DND-41 (cell line): ENCODE measurements at regions not wholly inside any gene's neighbourhood (a gene's known extent, or its start where the extent isn't known, plus 50 kb on each side); places are given as distances from the start of the nearest gene placed in this dataset.

Experiments
- ATAC-seq: fragments of 200-7000 bp; cut with Tn5 transposase; 3 replicates; pipeline ENCODE4 v1.9.1; 2021; ENCODE audit warnings: low read depth; ENCODE audit not compliant: insufficient read depth
- DNase-seq: peaks from one replicate; pipeline ENCODE4 v3.0.0-alpha.2; 2020
- H2AFZ ChIP-seq: 2 replicates; pipeline ENCODE4 v1.6.0; 2012; ENCODE audit warnings: low read depth, low read length
- H3K27ac ChIP-seq: 2 replicates; pipeline ENCODE4 v1.5.1; 2012; ENCODE audit warnings: low read length, inconsistent platforms
- H3K27me3 ChIP-seq: fragments of 200-600 bp; sonication (generic); 2 replicates; pipeline ENCODE4 v1.6.0; 2012; ENCODE audit warnings: low read length, mild to moderate bottlenecking, inconsistent platforms; ENCODE audit not compliant: insufficient read depth, poor library complexity
- H3K36me3 ChIP-seq: 2 replicates; pipeline ENCODE4 v1.5.1; 2012; ENCODE audit warnings: low read length, inconsistent platforms; ENCODE audit not compliant: insufficient read depth
- H3K4me1 ChIP-seq: 2 replicates; pipeline ENCODE4 v1.5.1; 2012; ENCODE audit warnings: mild to moderate bottlenecking, low read length; ENCODE audit not compliant: insufficient read depth
- H3K4me2 ChIP-seq: 2 replicates; pipeline ENCODE4 v1.6.0; 2012; ENCODE audit warnings: mild to moderate bottlenecking, moderate library complexity, low read length, inconsistent platforms; ENCODE audit not compliant: insufficient read depth
- H3K4me3 ChIP-seq, 2 experiments: fragments of 200-600 bp in 1 of 2; shearing (Covaris generic) in 1 of 2; 2 replicates each; pipeline ENCODE4 v1.5.1; 2012 to 2016; ENCODE audit warnings: inconsistent platforms in 2 of 2, low read length in 2 of 2, mild to moderate bottlenecking in 2 of 2, low read depth in 1 of 2, moderate library complexity in 1 of 2
- H3K79me2 ChIP-seq: 2 replicates; pipeline ENCODE4 v1.6.0; 2012; ENCODE audit warnings: low read length, inconsistent platforms; ENCODE audit not compliant: insufficient read depth
- H3K9ac ChIP-seq: 2 replicates; pipeline ENCODE4 v1.6.0; 2012; ENCODE audit warnings: low read depth, mild to moderate bottlenecking, inconsistent platforms, low read length, moderate library complexity
- H3K9me3 ChIP-seq: 2 replicates; pipeline ENCODE4 v1.5.1; 2012; ENCODE audit warnings: low read length, moderate library complexity, mild to moderate bottlenecking, inconsistent platforms; ENCODE audit not compliant: insufficient read depth, severe bottlenecking
- H4K20me1 ChIP-seq: 2 replicates; pipeline ENCODE4 v1.6.0; 2012; ENCODE audit warnings: low read length; ENCODE audit not compliant: insufficient read depth
- EZH2 ChIP-seq: IDR thresholded peaks from 3 replicates; pipeline ENCODE4 v1.6.1; 2012; ENCODE audit warnings: borderline replicate concordance, low read depth, mild to moderate bottlenecking, moderate library complexity, low read length, inconsistent platforms; ENCODE audit not compliant: severe bottlenecking
- TF ChIP-seq, protein P1 (sequence below): IDR thresholded peaks from 2 replicates; pipeline ENCODE4 v1.5.1; 2012; ENCODE audit warnings: borderline replicate concordance, low read length, moderate library complexity, mild to moderate bottlenecking; ENCODE audit not compliant: poor library complexity, severe bottlenecking; ENCODE audit errors: extremely low read depth

DNA sequence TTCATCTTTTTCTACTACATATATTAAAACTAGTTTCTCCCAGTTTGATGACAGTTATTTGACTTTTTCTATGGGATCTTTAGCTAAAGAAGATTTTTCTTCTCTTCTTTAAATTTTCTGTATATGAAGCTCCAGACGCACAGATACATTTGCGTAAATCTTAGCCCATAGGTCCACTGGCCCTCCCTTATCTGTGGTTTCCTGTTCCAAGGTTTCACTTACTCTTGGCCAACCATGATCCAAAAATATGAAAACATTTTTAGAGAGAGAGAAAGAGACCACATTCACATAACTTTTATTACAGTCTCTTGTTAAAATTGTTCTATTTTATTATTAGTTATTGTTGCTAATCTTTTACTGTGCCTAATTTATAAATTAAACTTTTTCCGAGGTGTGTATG, 270.2 kb upstream of the DAPK1 start:
- no peak overlapping the region for H3K27ac ChIP-seq
- no peak overlapping the region for H3K4me3 ChIP-seq
- H4K20me1 ChIP-seq = no peaks in the 10 kb centered on the region
- H3K4me2 ChIP-seq = no peak overlapping the region
- H3K27me3 ChIP-seq = no peaks in the 10 kb centered on the region
- no peaks in the 10 kb centered on the region for H3K9me3 ChIP-seq
- DNase-seq = no peak
- no peaks in the 10 kb centered on the region for H3K4me1 ChIP-seq
- ATAC-seq = no peak
- no peak overlapping the region for H2AFZ ChIP-seq
- H3K36me3 ChIP-seq = no peaks in the 10 kb centered on the region
- TF ChIP-seq, protein P1, sequence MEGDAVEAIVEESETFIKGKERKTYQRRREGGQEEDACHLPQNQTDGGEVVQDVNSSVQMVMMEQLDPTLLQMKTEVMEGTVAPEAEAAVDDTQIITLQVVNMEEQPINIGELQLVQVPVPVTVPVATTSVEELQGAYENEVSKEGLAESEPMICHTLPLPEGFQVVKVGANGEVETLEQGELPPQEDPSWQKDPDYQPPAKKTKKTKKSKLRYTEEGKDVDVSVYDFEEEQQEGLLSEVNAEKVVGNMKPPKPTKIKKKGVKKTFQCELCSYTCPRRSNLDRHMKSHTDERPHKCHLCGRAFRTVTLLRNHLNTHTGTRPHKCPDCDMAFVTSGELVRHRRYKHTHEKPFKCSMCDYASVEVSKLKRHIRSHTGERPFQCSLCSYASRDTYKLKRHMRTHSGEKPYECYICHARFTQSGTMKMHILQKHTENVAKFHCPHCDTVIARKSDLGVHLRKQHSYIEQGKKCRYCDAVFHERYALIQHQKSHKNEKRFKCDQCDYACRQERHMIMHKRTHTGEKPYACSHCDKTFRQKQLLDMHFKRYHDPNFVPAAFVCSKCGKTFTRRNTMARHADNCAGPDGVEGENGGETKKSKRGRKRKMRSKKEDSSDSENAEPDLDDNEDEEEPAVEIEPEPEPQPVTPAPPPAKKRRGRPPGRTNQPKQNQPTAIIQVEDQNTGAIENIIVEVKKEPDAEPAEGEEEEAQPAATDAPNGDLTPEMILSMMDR = no peak
- no peak for TF ChIP-seq EZH2
- no peaks in the 10 kb centered on the region for H3K79me2 ChIP-seq
- H3K9ac ChIP-seq = no peak overlapping the region

DNA sequence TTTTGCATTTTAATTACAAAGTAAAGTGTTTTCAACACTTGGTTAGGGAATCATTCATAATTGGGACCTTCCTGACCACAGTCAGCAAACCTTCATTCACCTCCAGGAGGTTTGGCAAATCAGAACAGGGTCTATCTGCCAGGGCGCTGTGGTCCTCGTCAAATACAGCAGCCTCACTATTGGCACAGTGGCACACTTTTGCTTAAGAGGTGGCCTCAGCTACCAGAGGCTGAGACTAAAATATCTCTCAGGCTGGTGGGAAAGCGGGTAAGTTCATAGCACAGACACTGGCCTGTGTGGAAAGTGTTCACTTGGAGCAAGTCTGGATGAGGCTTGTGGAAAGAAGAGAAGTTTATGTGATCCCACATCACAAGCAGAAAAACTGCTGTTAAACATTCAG, 268.6 kb upstream of the DAPK1 start:
- Histone ChIP-seq H3K4me1 (no peaks in the 10 kb centered on the region), H3K36me3 (no peaks in the 10 kb centered on the region), H3K9ac (no peak overlapping the region), H3K9me3 (no peaks in the 10 kb centered on the region), H3K27ac (no peak overlapping the region), H3K79me2 (no peaks in the 10 kb centered on the region), H3K4me3 (no peak overlapping the region), H3K27me3 (no peaks in the 10 kb centered on the region), H3K4me2 (no peak overlapping the region), H4K20me1 (no peaks in the 10 kb centered on the region), H2AFZ (no peak overlapping the region)
- TF ChIP-seq, protein P1 = no peak
- TF ChIP-seq EZH2 = no peak
- ATAC-seq = no peak
- no peak for DNase-seq

DNA sequence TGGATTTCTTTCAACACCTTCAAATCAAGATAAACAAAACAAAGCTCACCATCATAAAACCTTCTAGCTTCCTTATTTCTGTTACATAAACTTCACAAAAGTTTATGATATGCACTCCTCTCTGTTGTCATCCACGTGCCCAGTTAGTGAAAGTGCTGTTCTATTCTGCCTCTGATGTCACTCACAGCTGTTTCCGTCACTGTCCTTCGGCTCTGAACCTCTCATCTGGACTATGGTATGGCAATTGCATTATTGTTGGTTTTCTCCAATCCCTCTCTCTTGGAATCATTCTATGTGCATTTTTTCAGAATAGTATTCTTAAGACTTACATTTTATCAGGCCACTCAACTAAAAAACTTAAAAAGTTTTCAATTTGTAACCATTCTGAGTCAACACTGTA, 264.2 kb upstream of the DAPK1 start:
- Histone ChIP-seq H3K27ac (no peak overlapping the region), H3K4me2 (no peak overlapping the region), H3K27me3 (no peaks in the 10 kb centered on the region), H3K4me3 (no peak overlapping the region), H3K9me3 (no peaks in the 10 kb centered on the region), H4K20me1 (no peaks in the 10 kb centered on the region), H2AFZ (no peak overlapping the region), H3K36me3 (no peaks in the 10 kb centered on the region), H3K79me2 (no peaks in the 10 kb centered on the region), H3K9ac (no peak overlapping the region), H3K4me1 (no peaks in the 10 kb centered on the region)
- DNase-seq (no peak), ATAC-seq (no peak)
- no peak for TF ChIP-seq EZH2
- TF ChIP-seq, protein P1 = no peak

DNA sequence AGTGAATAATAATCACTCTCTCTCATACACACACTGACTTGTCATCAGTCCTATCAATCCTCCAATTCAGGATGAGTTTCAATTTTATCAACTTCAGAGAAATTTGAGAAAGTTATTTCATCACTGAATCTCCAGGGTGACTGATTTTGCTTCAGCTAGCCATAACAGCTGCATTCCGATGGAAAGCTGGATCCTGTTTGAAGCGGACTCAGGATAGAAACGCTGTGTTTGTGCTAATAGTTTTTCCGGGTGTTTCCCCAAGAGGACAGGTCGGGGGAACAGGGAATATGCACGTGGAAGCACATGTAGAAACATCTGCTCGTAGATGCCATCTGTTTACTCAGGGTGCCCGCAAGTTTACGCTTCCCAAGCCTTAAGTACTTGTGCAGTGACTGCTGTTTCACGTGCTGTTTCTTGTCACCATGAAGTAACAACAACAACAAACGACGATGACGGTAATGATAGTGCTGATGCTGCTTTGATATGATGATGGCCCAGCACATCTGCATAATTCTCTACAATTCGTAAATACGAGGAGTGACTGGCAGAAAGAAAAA, 263.7 kb upstream of the DAPK1 start:
- DNase-seq = no peak
- Histone ChIP-seq H3K27ac (no peak overlapping the region), H3K36me3 (no peaks in the 10 kb centered on the region), H4K20me1 (no peaks in the 10 kb centered on the region), H2AFZ (no peak overlapping the region), H3K9ac (no peak overlapping the region), H3K4me1 (no peaks in the 10 kb centered on the region), H3K4me3 (no peak overlapping the region), H3K4me2 (no peak overlapping the region), H3K27me3 (no peaks in the 10 kb centered on the region), H3K9me3 (no peaks in the 10 kb centered on the region), H3K79me2 (no peaks in the 10 kb centered on the region)
- TF ChIP-seq, protein P1 = no peak
- TF ChIP-seq EZH2 = no peak
- ATAC-seq = no peak
